Neuron (in vitro differentiated cells): ENCODE measurements at regions not wholly inside any gene's neighbourhood (a gene's known extent, or its start where the extent isn't known, plus 50 kb on each side); places are given as distances from the start of the nearest gene placed in this dataset.

ENCODE experiments used
- H2AFZ ChIP-seq: one replicate; pipeline ENCODE4 v1.6.1; 2013; ENCODE audit warnings: low read depth, mild to moderate bottlenecking, inconsistent platforms, low read length, moderate library complexity
- H3K27me3 ChIP-seq: one replicate; pipeline ENCODE4 v1.6.1; 2013; ENCODE audit warnings: low read length; ENCODE audit not compliant: insufficient read depth
- H3K36me3 ChIP-seq: one replicate; pipeline ENCODE4 v1.6.1; 2013; ENCODE audit warnings: low read length; ENCODE audit not compliant: insufficient read depth
- H3K4me1 ChIP-seq: one replicate; pipeline ENCODE4 v1.6.1; 2013; ENCODE audit warnings: low read length; ENCODE audit not compliant: insufficient read depth
- H3K4me3 ChIP-seq: 2 replicates; pipeline ENCODE4 v1.5.1; 2013; ENCODE audit warnings: mild to moderate bottlenecking, low read length, moderate library complexity
- H3K9me3 ChIP-seq: one replicate; pipeline ENCODE4 v1.6.1; 2013; ENCODE audit warnings: low read length

DNA sequence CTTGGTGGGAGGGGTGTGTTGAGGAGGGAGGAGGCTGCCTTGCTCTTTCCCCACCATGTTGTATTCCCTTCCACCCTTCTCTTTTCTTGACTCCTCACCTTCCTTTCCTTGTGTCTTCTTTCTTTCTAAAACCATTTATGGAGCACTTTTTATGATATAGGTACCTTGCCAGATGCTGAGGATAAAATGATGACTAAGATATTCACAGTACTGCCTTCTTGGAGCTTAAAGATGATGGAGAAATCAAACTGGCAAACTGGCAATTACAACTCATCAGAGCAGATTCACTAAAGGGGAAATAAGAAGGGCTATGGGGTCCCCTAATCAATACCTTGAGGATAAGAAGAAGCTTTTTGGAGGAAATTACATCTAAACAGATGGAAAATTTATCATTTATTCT, 273.2 kb upstream of the MEF2C start:
- Histone ChIP-seq H3K4me3 (no peak overlapping the region), H3K36me3 (no peaks in the 10 kb centered on the region), H3K9me3 (no peaks in the 10 kb centered on the region)

GRCh38 chr5:89147031-89147430, 264.0 kb upstream of the MEF2C start:
- no peaks in the 10 kb centered on the region for H3K4me1 ChIP-seq
- H2AFZ ChIP-seq, result no peak overlapping the region
- H3K36me3 ChIP-seq, result no peaks in the 10 kb centered on the region
- no peak overlapping the region for H3K4me3 ChIP-seq
- no peaks in the 10 kb centered on the region for H3K27me3 ChIP-seq
- H3K9me3 ChIP-seq, result no peaks in the 10 kb centered on the region

More for the DNA sequence above, 273.2 kb upstream of the MEF2C start:
- H2AFZ ChIP-seq, result no peak overlapping the region
- H3K4me1 ChIP-seq, result no peaks in the 10 kb centered on the region
- H3K27me3 ChIP-seq, result no peaks in the 10 kb centered on the region

DNA sequence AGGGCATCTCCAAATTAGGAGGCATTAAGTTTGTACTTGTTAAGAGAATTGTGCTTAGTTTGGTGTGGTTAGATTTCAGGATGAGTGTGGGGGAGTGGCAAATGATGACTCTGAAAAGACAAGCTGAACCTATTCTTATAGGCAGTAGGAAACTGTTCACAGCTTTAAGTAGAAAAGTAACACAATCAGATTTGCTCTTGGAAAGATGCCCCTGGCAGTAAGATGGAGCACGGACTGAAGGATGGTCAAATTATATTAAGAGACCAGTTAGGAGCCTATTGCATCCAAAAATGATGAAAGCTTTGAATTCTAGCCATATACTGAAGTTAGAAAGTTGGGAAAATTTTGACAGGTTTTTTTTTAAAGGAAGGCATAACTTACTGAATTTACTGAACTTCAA, 254.2 kb upstream of the MEF2C start:
- Histone ChIP-seq H3K36me3 (no peaks in the 10 kb centered on the region), H3K4me1 (no peaks in the 10 kb centered on the region), H3K4me3 (no peak overlapping the region), H3K27me3 (no peaks in the 10 kb centered on the region), H3K9me3 (no peaks in the 10 kb centered on the region), H2AFZ (no peak overlapping the region)

GRCh38 chr5:89133975-89134374, 251.0 kb upstream of the MEF2C start:
- Histone ChIP-seq H3K36me3 (no peaks in the 10 kb centered on the region), H3K9me3 (no peaks in the 10 kb centered on the region), H3K4me1 (no peaks in the 10 kb centered on the region), H2AFZ (no peak overlapping the region), H3K4me3 (no peak overlapping the region), H3K27me3 (no peaks in the 10 kb centered on the region)

- Histone ChIP-seq H3K27me3 (no peaks in the 10 kb centered on the region), H3K36me3 (no peaks in the 10 kb centered on the region), H3K9me3 (no peaks in the 10 kb centered on the region), H2AFZ (no peak overlapping the region), H3K4me1 (no peaks in the 10 kb centered on the region), H3K4me3 (no peak overlapping the region)
These were observed 250.1 kb upstream of the MEF2C start for GRCh38 chr5:89133129-89133528.

DNA sequence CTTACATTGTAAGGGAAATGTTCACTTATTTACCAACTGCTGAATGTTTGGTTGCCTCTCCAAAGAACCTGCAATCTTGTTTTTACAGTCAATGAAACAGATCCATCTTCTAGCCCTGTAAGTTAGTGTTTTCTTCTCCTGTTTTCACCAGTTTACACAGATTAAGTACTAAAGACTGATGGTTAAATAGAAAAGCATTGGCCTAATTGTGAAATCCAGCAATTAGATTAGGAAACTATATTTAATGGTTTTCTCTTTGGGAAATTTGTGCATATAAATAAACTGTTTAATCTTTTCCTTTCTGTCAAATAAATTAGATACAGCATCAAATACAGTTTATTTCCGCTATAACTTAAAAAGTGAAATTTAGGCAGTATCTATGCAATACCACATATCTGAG, 247.9 kb upstream of the MEF2C start:
- Histone ChIP-seq H3K4me1 (no peaks in the 10 kb centered on the region), H2AFZ (peak overlapping the region; percentile 28), H3K4me3 (no peak overlapping the region), H3K36me3 (no peaks in the 10 kb centered on the region), H3K27me3 (no peaks in the 10 kb centered on the region), H3K9me3 (no peaks in the 10 kb centered on the region)

- Histone ChIP-seq H2AFZ (peak overlapping the region; percentile 28), H3K4me1 (no peaks in the 10 kb centered on the region), H3K36me3 (no peaks in the 10 kb centered on the region), H3K4me3 (no peak overlapping the region), H3K27me3 (no peaks in the 10 kb centered on the region), H3K9me3 (no peaks in the 10 kb centered on the region)
These were observed 247.0 kb upstream of the MEF2C start for GRCh38 chr5:89129941-89130340.

GRCh38 chr5:89128906-89129625, 246.1 kb upstream of the MEF2C start:
- H3K27me3 ChIP-seq, result no peaks in the 10 kb centered on the region
- H2AFZ ChIP-seq, result no peak overlapping the region
- no peak overlapping the region for H3K4me3 ChIP-seq
- H3K9me3 ChIP-seq, result no peaks in the 10 kb centered on the region
- H3K36me3 ChIP-seq, result no peaks in the 10 kb centered on the region
- no peaks in the 10 kb centered on the region for H3K4me1 ChIP-seq

GRCh38 chr5:89128092-89128491, 245.1 kb upstream of the MEF2C start:
- H3K9me3 ChIP-seq, result no peaks in the 10 kb centered on the region
- no peak overlapping the region for H3K4me3 ChIP-seq
- no peaks in the 10 kb centered on the region for H3K36me3 ChIP-seq
- H3K4me1 ChIP-seq, result no peaks in the 10 kb centered on the region
- no peaks in the 10 kb centered on the region for H3K27me3 ChIP-seq
- H2AFZ ChIP-seq, result no peak overlapping the region

DNA sequence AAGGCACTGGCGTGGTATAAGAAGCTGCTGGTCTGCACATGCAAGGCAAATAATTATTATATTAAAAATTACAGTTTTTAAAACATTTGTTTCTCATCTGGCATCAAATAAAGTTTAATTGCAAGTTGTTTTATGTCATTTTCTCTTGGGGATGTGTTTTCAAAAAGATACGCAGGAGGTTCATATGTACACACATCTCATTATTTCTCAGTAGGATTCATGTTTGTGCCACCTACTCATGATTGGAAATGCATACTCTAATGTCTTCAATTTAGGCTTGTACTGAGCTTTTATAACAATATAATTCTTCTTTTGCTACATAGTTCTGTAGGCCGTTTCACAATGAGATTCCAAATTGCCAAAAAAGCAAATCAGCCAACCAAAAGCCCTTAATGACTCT, 244.2 kb upstream of the MEF2C start:
- Histone ChIP-seq H3K36me3 (no peaks in the 10 kb centered on the region), H3K4me3 (no peak overlapping the region), H3K4me1 (no peaks in the 10 kb centered on the region), H3K27me3 (no peaks in the 10 kb centered on the region), H2AFZ (no peak overlapping the region), H3K9me3 (no peaks in the 10 kb centered on the region)

DNA sequence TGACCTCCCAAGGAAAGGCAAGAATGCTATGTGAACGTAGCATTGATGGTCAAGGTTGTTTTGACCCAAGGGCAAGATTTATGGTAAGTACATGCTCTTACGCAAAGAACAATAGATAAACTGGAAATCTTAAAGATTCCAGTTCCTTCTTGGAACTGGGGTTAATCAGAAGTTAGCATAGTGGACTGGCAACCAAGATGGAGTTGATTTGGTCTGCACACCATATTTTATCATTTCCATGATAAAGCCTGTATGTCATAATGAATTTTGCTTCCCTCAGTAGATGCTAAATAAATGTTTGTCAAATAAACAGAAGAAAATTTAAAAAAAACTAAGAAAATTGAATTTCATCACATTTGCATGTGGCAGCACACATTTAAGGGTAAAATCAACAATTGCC, 242.4 kb upstream of the MEF2C start:
- Histone ChIP-seq H3K4me3 (no peak overlapping the region), H3K36me3 (no peaks in the 10 kb centered on the region), H2AFZ (no peak overlapping the region), H3K4me1 (no peaks in the 10 kb centered on the region), H3K27me3 (no peaks in the 10 kb centered on the region), H3K9me3 (no peaks in the 10 kb centered on the region)

DNA sequence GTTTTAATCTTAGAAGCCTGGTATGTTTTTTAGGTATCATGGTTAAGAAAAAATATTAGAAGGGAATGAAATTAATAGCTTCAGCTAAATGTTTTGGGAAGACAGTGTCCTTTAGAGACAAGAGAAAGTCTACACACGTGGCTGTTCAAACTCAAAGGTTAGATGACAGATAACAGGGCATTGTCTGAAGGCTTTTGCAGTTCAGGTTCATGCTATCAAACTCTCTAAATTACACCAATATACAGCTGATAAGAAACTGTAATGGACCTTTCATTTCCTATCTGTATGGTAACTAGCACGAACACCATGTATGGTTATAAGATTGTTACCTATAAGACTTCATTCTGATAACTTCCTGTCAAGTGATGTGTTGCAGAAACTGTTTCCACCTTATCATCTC, 240.6 kb upstream of the MEF2C start:
- no peak overlapping the region for H2AFZ ChIP-seq
- no peaks in the 10 kb centered on the region for H3K36me3 ChIP-seq
- no peak overlapping the region for H3K4me3 ChIP-seq
- H3K9me3 ChIP-seq, result no peaks in the 10 kb centered on the region
- H3K27me3 ChIP-seq, result no peaks in the 10 kb centered on the region
- H3K4me1 ChIP-seq, result no peaks in the 10 kb centered on the region

- H3K4me3 ChIP-seq, result no peak overlapping the region
- H3K9me3 ChIP-seq, result no peaks in the 10 kb centered on the region
- no peak overlapping the region for H2AFZ ChIP-seq
- H3K27me3 ChIP-seq, result no peaks in the 10 kb centered on the region
- no peaks in the 10 kb centered on the region for H3K4me1 ChIP-seq
- H3K36me3 ChIP-seq, result no peaks in the 10 kb centered on the region
These were observed 237.7 kb upstream of the MEF2C start for GRCh38 chr5:89120719-89121118.

DNA sequence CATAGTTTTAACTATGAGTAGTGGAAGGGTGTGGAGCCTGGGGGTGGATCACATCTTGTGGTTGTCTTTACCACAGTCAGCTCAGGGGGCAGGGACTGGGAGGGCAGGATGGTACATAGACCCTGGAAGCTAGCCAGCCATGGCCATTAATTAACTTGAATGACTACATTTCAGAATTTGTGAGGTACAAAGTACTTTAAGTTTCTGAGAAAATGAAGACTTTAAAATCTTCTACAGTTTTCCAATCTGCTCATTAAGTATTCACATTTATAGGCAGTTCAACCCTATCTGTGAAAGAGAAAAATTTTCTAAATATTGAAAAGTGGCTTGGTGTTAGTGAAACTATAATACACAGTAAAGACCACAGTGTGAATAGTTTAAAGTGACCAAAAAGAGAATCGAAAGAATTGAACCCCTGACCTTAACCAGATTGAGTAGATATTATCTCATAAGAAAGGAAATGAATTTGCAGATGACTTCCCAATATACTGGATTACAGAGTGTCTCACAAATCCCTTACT, 234.2 kb upstream of the MEF2C start:
- Histone ChIP-seq H3K36me3 (no peaks in the 10 kb centered on the region), H3K4me1 (no peaks in the 10 kb centered on the region), H3K9me3 (no peaks in the 10 kb centered on the region), H3K4me3 (no peak overlapping the region), H3K27me3 (no peaks in the 10 kb centered on the region), H2AFZ (no peak overlapping the region)
